ENCODE measurements at regions not wholly inside any gene's neighbourhood (a gene's known extent, or its start where the extent isn't known, plus 50 kb on each side); places are given as distances from the start of the nearest gene placed in this dataset.

GRCh38 chr10:108090476-108091215 lies 926.1 kb upstream of the SORCS1 start:
- Histone ChIP-seq H3K27ac (no peak overlapping the region), H3K4me1 (no peaks in the 10 kb centered on the region), H3K27me3 (replicated peaks in 1 of 7) (no peaks in the 10 kb centered on the region), H3K36me3 (no peaks in the 10 kb centered on the region), H3K9me3 (peaks cover 0 to 3% (median 0%) of the 10 kb centered on the region in 8 donors), H3K4me3 (no peak overlapping the region)
- intact Hi-C loops (cut with DNase I; ENCODE audit: low total_unique reads): no loop called here
- DNase-seq: peak; percentile 55
- 73 to 89% (median 75%) methylated on average over 3 of the region's 3 CpGs for WGBS, 5 donors
- TF ChIP-seq POLR2A (IDR thresholded peaks at IDR 0.05) (no peak), POLR2AphosphoS5 (IDR thresholded peaks at IDR 0.05) (no peak), CTCF (IDR thresholded peaks at IDR 0.05 in 8 of 11, conservative IDR thresholded peaks at IDR 0.05 in 3 of 11) (no peak)

GRCh38 chr10:108086502-108086901 lies 922.0 kb upstream of the SORCS1 start:
- Histone ChIP-seq H3K27ac (no peak overlapping the region), H3K27me3 (replicated peaks in 1 of 7) (no peaks in the 10 kb centered on the region), H3K36me3 (no peaks in the 10 kb centered on the region), H3K4me1 (no peaks in the 10 kb centered on the region), H3K4me3 (no peak overlapping the region), H3K9me3 (peaks cover 0 to 3% (median 0%) of the 10 kb centered on the region in 8 donors)
- DNase-seq: no peak
- WGBS, 5 donors: 74 to 94% (median 93%) methylated on average over 1 of the region's 1 CpG
- TF ChIP-seq POLR2AphosphoS5 (IDR thresholded peaks at IDR 0.05) (no peak), POLR2A (IDR thresholded peaks at IDR 0.05) (no peak), CTCF (IDR thresholded peaks at IDR 0.05 in 8 of 11, conservative IDR thresholded peaks at IDR 0.05 in 3 of 11) (no peak)
- intact Hi-C loops (cut with DNase I; ENCODE audit: low total_unique reads): no loop called here

- no peaks in the 10 kb centered on the region for H3K4me1 ChIP-seq
- H3K9me3 ChIP-seq: no peaks in the 10 kb centered on the region
- DNase-seq: no peak
- H3K27ac ChIP-seq: no peak overlapping the region
- no peak overlapping the region for H3K4me3 ChIP-seq
- H3K36me3 ChIP-seq: no peaks in the 10 kb centered on the region
- intact Hi-C loops (cut with DNase I; ENCODE audit: low total_unique reads): no loop called here
- no peaks in the 10 kb centered on the region for H3K27me3 ChIP-seq (replicated peaks in 1 of 7)
- 66 to 79% (median 75%) methylated on average over 1 of the region's 1 CpG for WGBS, 5 donors
- TF ChIP-seq POLR2AphosphoS5 (IDR thresholded peaks at IDR 0.05) (no peak), POLR2A (IDR thresholded peaks at IDR 0.05) (no peak), CTCF (IDR thresholded peaks at IDR 0.05 in 8 of 11, conservative IDR thresholded peaks at IDR 0.05 in 3 of 11) (no peak)
These were observed 918.1 kb upstream of the SORCS1 start for GRCh38 chr10:108082596-108082995.

GRCh38 chr10:108078263-108078662 lies 913.8 kb upstream of the SORCS1 start:
- WGBS, 5 donors: 61 to 78% (median 64%) methylated on average over 2 of the region's 2 CpGs
- H3K36me3 ChIP-seq: no peaks in the 10 kb centered on the region
- TF ChIP-seq POLR2AphosphoS5 (IDR thresholded peaks at IDR 0.05) (no peak), CTCF (IDR thresholded peaks at IDR 0.05 in 8 of 11, conservative IDR thresholded peaks at IDR 0.05 in 3 of 11) (no peak), POLR2A (IDR thresholded peaks at IDR 0.05) (no peak)
- no peaks in the 10 kb centered on the region for H3K27me3 ChIP-seq (replicated peaks in 1 of 7)
- DNase-seq: no peak
- no peaks in the 10 kb centered on the region for H3K9me3 ChIP-seq
- H3K4me3 ChIP-seq: no peak overlapping the region
- H3K27ac ChIP-seq: no peak overlapping the region
- H3K4me1 ChIP-seq: no peaks in the 10 kb centered on the region
- intact Hi-C loops (cut with DNase I; ENCODE audit: low total_unique reads): no loop called here

All from spleen (tissue), 11 donors.